ENCODE measurements at regions not wholly inside any gene's neighbourhood (a gene's known extent, or its start where the extent isn't known, plus 50 kb on each side); places are given as distances from the start of the nearest gene placed in this dataset.

- TF ChIP-seq CTCF (conservative IDR thresholded peaks at IDR 0.05), result no peak
- no peak overlapping the region for H3K27ac Mint-ChIP-seq
- H3K4me3 Mint-ChIP-seq, result no peak overlapping the region
- DNase-seq (ENCODE audit: extremely low spot score, unreplicated experiment), result no peak
- H3K4me1 Mint-ChIP-seq (ENCODE audit: unreplicated experiment), result peaks cover 13% of the 10 kb centered on the region
- H3K9me3 Mint-ChIP-seq, result no peaks in the 10 kb centered on the region
- H3K27me3 Mint-ChIP-seq, result peaks cover 8% of the 10 kb centered on the region
- H3K36me3 Mint-ChIP-seq, result no peaks in the 10 kb centered on the region
These were observed 120.6 kb downstream of the SALL1 start for GRCh38 chr16:51030516-51030915.

GRCh38 chr16:51025588-51026290, 125.3 kb downstream of the SALL1 start:
- Mint-ChIP-seq H3K27me3 (peaks cover 10% of the 10 kb centered on the region), H3K4me1 (ENCODE audit: unreplicated experiment) (peaks cover 7% of the 10 kb centered on the region), H3K27ac (no peak overlapping the region), H3K9me3 (no peaks in the 10 kb centered on the region), H3K36me3 (no peaks in the 10 kb centered on the region), H3K4me3 (no peak overlapping the region)
- DNase-seq (ENCODE audit: extremely low spot score, unreplicated experiment), result no peak
- no peak for TF ChIP-seq CTCF (conservative IDR thresholded peaks at IDR 0.05)

- Mint-ChIP-seq H3K27me3 (peaks cover 10% of the 10 kb centered on the region), H3K36me3 (no peaks in the 10 kb centered on the region), H3K4me3 (no peak overlapping the region), H3K27ac (no peak overlapping the region), H3K4me1 (ENCODE audit: unreplicated experiment) (peaks cover 7% of the 10 kb centered on the region), H3K9me3 (no peaks in the 10 kb centered on the region)
- TF ChIP-seq CTCF (conservative IDR thresholded peaks at IDR 0.05), result no peak
- DNase-seq (ENCODE audit: extremely low spot score, unreplicated experiment), result no peak
These were observed 126.4 kb downstream of the SALL1 start for GRCh38 chr16:51024703-51025102.

GRCh38 chr16:51022955-51023354, 128.1 kb downstream of the SALL1 start:
- H3K27ac Mint-ChIP-seq, result no peak overlapping the region
- no peak for DNase-seq (ENCODE audit: extremely low spot score, unreplicated experiment)
- no peak for TF ChIP-seq CTCF (conservative IDR thresholded peaks at IDR 0.05)
- H3K4me3 Mint-ChIP-seq, result no peak overlapping the region
- H3K27me3 Mint-ChIP-seq, result peaks cover 10% of the 10 kb centered on the region
- peaks cover 7% of the 10 kb centered on the region for H3K4me1 Mint-ChIP-seq (ENCODE audit: unreplicated experiment)
- H3K36me3 Mint-ChIP-seq, result no peaks in the 10 kb centered on the region
- no peaks in the 10 kb centered on the region for H3K9me3 Mint-ChIP-seq

- Mint-ChIP-seq H3K4me3 (no peak overlapping the region), H3K27me3 (peaks cover 18% of the 10 kb centered on the region), H3K4me1 (ENCODE audit: unreplicated experiment) (peaks cover 5% of the 10 kb centered on the region), H3K9me3 (peaks cover 5% of the 10 kb centered on the region), H3K27ac (no peak overlapping the region), H3K36me3 (no peaks in the 10 kb centered on the region)
- no peak for DNase-seq (ENCODE audit: extremely low spot score, unreplicated experiment)
- TF ChIP-seq CTCF (conservative IDR thresholded peaks at IDR 0.05), result no peak
These were observed 131.5 kb downstream of the SALL1 start for GRCh38 chr16:51019617-51020016.

All from type B pancreatic cell (in vitro differentiated cells).